GM10248 (cell line): ENCODE measurements at regions not wholly inside any gene's neighbourhood (a gene's known extent, or its start where the extent isn't known, plus 50 kb on each side); places are given as distances from the start of the nearest gene placed in this dataset.

Experiments used
- CTCF ChIA-PET: fragments of 300-600 bp; sonication (Branson Sonifier 250); formaldehyde crosslinking; extraction: SDS; loops from one replicate; lab custom pipeline; 2021; ENCODE audit warnings: antibody characterized with exemption; lab: Yijun Ruan, JAX
- POLR2A ChIA-PET: fragments of 350-650 bp; sonication (Branson Sonifier 250); formaldehyde crosslinking; extraction: SDS; loops from one replicate; lab custom pipeline; 2020; ENCODE audit warnings: antibody characterized with exemption; lab: Yijun Ruan, JAX
- DNase-seq: peaks from one replicate; pipeline ENCODE4 v3.0.0; 2012; ENCODE audit errors: extremely low spot score
- CTCF ChIP-seq: IDR thresholded peaks from 2 replicates; pipeline ENCODE4 v1.5.1; 2012; ENCODE audit warnings: mild to moderate bottlenecking, low read depth; ENCODE audit errors: extremely low read depth, missing control alignments, control extremely low read depth

- CTCF ChIA-PET = no interaction called here
- no peak for DNase-seq
- TF ChIP-seq CTCF = no peak
- POLR2A ChIA-PET = no interaction called here
Measured at GRCh38 chr5:174916227-174916626, 191.8 kb downstream of the MSX2 start.

- no peak for TF ChIP-seq CTCF
- ChIA-PET CTCF (interaction anchor here (1.0 to 3.4 kb wide), 3 partner anchors 11 to 533 kb away, joined by 3 to 19 read pairs (median 10); partner anchors contain the start of gene DRD1), POLR2A (no interaction called here)
- no peak for DNase-seq
Measured at GRCh38 chr5:174911118-174911517, 186.7 kb downstream of the MSX2 start.

GRCh38 chr5:174910245-174910737 lies 185.9 kb downstream of the MSX2 start:
- ChIA-PET POLR2A (no interaction called here), CTCF (interaction anchor here (1.0 to 3.4 kb wide), 6 partner anchors 10 to 534 kb away, joined by 3 to 19 read pairs (median 5); partner anchors contain the start of gene DRD1)
- peak; percentile 74 for DNase-seq
- TF ChIP-seq CTCF = peak; percentile 90

GRCh38 chr5:174903172-174903732 lies 178.9 kb downstream of the MSX2 start:
- TF ChIP-seq CTCF = no peak
- ChIA-PET POLR2A (no interaction called here), CTCF (interaction anchor here (0.8 kb wide), 1 partner anchor 33 kb away, joined by 3 read pairs; no protein-coding TSS in a partner anchor)
- no peak for DNase-seq

- ChIA-PET CTCF (interaction anchor here (4.3 kb wide), 1 partner anchor 9 kb away, joined by 19 read pairs; no protein-coding TSS in a partner anchor), POLR2A (no interaction called here)
- TF ChIP-seq CTCF = no peak
- DNase-seq = no peak
Measured at GRCh38 chr5:174901336-174901735, 177.0 kb downstream of the MSX2 start.

DNA sequence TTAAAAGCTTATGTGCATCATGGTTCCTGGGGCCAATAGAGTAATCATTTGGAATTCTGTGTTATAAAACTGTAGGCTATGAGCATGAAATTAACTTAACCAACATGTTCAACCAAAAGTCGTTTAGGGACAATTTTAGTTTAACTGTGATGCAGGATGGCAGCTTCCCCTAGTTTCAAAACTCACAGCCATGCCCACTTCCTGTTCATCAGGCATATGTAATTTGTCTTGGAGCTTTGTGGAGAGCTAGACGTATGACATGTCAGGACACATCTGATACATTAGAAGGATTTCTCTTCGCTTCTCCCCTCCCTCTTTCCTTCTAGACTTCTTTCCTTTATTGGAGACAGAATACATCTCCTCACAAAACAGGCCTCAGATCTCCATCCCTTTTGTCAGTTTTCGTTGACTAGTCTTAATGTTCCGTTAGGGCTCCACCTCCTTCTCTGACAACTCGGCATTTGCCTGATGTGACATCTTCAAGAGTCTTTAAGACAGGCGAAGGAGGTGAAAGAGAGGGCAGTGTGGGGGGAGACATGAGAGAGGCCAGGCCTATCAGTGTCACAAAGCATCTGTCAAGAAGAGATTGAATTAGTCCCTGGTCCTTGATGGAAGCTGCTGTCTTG lies 176.0 kb downstream of the MSX2 start:
- no peak for TF ChIP-seq CTCF
- ChIA-PET POLR2A (no interaction called here), CTCF (interaction anchor here (4.3 kb wide), 1 partner anchor 10 kb away, joined by 19 read pairs; no protein-coding TSS in a partner anchor)
- DNase-seq = no peak
